Lower leg skin (tissue), 4 donors: ENCODE measurements at regions not wholly inside any gene's neighbourhood (a gene's known extent, or its start where the extent isn't known, plus 50 kb on each side); places are given as distances from the start of the nearest gene placed in this dataset.

Experiments used
- DNase-seq, 2 donors: peaks; one replicate each; pipeline ENCODE4 v3.0.0-alpha.2; 2019; ENCODE audit warnings: low spot score in 2 of 2
- H3K4me3 ChIP-seq: fragments of 200-600 bp; sonication (generic); 2 replicates; pipeline ENCODE4 v1.5.1; 2017; ENCODE audit warnings: mild to moderate bottlenecking, low read depth; ENCODE audit not compliant: poor library complexity, severe bottlenecking
- POLR2A ChIP-seq, 2 donors: fragments of 450-650 bp; IDR thresholded peaks; one replicate each; pipeline ENCODE4 v1.6.1; 2016 to 2017; ENCODE audit warnings: antibody characterized with exemption in 2 of 2, mild to moderate bottlenecking in 1 of 2, moderate library complexity in 1 of 2
- WGBS, 2 donors: methylation state at CpG; one replicate each; pipeline ENCODE4 v1.1.5; 2018; 5-methylcytosine and 5-hydroxymethylcytosine counted together
- intact Hi-C: fragments of 100-400 bp; cut with DNase I; formaldehyde crosslinking; loops from one replicate; pipeline ENCODE4 v1.15.0; 2023; ENCODE audit warnings: low total_unique reads
- TF ChIP-seq, protein P1 (sequence below), 3 donors: fragments of 450-650 bp; IDR thresholded peaks; one replicate each; pipeline ENCODE4 v1.5.1; 2016; ENCODE audit warnings: antibody characterized with exemption in 3 of 3, mild to moderate bottlenecking in 3 of 3, moderate library complexity in 2 of 3

DNA sequence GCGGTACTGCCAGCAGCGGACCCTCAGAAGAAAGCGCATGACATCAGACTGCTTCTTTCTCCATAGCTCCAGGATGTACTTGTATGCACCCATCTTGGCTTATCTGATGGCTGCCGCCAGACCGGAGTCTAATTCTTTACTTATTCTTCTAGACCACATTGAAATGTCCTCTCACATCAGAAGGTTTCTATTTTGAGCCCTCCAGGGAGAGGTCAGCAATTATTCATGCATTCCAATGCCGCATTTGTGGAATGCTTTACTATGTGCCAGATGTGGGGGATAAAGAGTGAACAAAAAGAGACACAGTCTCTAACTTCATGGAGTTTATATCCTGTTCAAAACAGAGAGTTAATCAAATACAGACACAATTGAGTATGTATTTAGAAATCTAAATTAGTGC lies 230.1 kb downstream of the MIAT start:
- TF ChIP-seq, protein P1, sequence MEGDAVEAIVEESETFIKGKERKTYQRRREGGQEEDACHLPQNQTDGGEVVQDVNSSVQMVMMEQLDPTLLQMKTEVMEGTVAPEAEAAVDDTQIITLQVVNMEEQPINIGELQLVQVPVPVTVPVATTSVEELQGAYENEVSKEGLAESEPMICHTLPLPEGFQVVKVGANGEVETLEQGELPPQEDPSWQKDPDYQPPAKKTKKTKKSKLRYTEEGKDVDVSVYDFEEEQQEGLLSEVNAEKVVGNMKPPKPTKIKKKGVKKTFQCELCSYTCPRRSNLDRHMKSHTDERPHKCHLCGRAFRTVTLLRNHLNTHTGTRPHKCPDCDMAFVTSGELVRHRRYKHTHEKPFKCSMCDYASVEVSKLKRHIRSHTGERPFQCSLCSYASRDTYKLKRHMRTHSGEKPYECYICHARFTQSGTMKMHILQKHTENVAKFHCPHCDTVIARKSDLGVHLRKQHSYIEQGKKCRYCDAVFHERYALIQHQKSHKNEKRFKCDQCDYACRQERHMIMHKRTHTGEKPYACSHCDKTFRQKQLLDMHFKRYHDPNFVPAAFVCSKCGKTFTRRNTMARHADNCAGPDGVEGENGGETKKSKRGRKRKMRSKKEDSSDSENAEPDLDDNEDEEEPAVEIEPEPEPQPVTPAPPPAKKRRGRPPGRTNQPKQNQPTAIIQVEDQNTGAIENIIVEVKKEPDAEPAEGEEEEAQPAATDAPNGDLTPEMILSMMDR (IDR thresholded peaks at IDR 0.05), result no peak
- TF ChIP-seq POLR2A (IDR thresholded peaks at IDR 0.05), result no peak
- WGBS, 2 donors, result 63 to 77% methylated on average over 6 of the region's 6 CpGs
- intact Hi-C loops, result no loop called here
- DNase-seq, result no peak
- no peak overlapping the region for H3K4me3 ChIP-seq

- H3K4me3 ChIP-seq, result no peak overlapping the region
- intact Hi-C loops, result no loop called here
- 83% methylated on average over 4 of the region's 4 CpGs for WGBS, 2 donors
- TF ChIP-seq, protein P1 (IDR thresholded peaks at IDR 0.05), result no peak
- no peak for TF ChIP-seq POLR2A (IDR thresholded peaks at IDR 0.05)
- DNase-seq, result no peak
These were observed 230.5 kb downstream of the MIAT start for GRCh38 chr22:26887916-26888315.

DNA sequence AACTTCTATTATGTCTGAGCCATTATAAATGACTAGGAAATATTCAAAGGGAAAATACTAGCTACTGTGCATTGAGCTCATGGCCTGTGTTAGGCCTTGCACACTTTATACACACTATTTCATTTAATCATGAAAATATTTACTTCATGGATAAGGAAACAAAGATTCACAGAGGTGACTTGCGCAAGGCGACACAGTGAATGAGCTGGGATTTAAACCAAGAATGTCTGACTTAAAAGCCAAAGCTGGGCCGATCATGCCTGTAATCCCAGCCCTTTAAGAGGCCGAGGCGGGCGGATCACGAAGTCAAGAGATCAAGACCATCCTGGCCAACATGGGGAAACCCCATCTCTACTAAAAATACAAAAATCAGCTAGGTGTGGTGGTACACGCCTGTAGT lies 231.5 kb downstream of the MIAT start:
- intact Hi-C loops, result no loop called here
- DNase-seq, result no peak

DNA sequence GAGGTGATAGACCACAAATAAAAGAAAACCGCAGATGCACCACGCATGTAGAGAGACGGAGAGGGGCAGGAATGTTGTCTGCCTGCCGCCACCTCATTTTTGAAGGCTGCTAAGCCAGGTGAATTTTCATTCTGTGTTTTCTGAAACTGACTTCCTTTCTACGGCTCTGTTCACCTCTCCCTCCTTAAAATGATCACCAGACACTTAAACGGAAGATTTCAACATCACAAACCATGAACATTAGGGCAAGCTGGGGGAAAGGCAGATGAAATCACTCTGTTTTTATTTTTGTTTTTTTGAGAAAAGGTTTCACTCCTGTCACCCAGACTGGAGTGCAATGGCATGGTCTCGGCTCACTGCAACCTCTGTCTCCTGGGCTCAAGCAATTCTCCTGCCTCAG lies 232.4 kb downstream of the MIAT start:
- no peak for DNase-seq
- no peak overlapping the region for H3K4me3 ChIP-seq
- intact Hi-C loops, result no loop called here
- 76 to 87% methylated on average over 7 of the region's 7 CpGs for WGBS, 2 donors
- TF ChIP-seq POLR2A (IDR thresholded peaks at IDR 0.05), result no peak
- TF ChIP-seq, protein P1 (IDR thresholded peaks at IDR 0.05), result no peak

More for the DNA sequence above, 231.5 kb downstream of the MIAT start:
- H3K4me3 ChIP-seq, result no peak overlapping the region
- TF ChIP-seq POLR2A (IDR thresholded peaks at IDR 0.05), result no peak
- TF ChIP-seq, protein P1 (IDR thresholded peaks at IDR 0.05), result no peak
- WGBS, 2 donors, result 93 to 97% methylated on average over 8 of the region's 8 CpGs

DNA sequence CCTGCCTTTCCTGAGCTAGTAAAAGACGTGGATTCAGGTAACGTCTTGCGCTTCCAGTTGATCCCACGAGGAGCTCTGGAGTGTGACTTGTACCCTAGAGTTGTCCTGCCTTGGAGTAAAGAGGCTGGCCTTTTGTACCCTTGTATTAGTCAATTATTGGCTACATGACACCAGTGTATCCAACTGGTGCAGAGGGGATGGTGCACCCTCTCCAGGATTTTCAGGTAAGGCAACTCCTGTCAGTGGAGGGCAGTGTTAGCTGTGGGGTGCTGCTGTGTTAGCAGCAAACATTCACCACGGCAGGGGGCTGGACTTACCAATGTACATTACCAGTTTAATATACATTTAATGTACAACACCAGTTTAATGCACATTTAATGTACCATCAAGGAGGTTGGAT lies 233.5 kb downstream of the MIAT start:
- TF ChIP-seq, protein P1 (IDR thresholded peaks at IDR 0.05), result no peak
- no peak for DNase-seq
- H3K4me3 ChIP-seq, result no peak overlapping the region
- intact Hi-C loops, result no loop called here
- 71 to 72% methylated on average over 5 of the region's 5 CpGs for WGBS, 2 donors

DNA sequence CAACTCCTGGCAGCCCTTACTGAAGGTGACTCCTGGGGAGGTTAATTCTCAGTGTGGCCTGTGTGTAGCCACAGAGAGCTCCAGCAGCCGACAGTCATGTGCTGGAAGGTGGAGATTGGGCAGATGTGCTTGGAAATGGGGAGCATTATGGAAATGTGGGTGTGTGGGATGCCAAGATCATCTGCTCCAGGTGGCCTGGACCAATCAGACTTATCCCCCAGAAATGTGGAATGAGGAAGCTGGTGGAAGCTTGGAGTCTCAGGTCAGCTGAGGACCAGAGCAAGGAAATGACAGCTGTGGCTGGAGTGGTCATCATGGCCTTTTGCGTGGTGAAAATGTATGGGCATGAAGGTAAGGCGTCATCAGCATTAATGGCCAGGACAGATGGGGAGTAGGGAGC lies 234.0 kb downstream of the MIAT start:
- TF ChIP-seq, protein P1 (IDR thresholded peaks at IDR 0.05), result no peak
- TF ChIP-seq POLR2A (IDR thresholded peaks at IDR 0.05), result no peak
- intact Hi-C loops, result no loop called here
- 86 to 88% methylated on average over 3 of the region's 3 CpGs for WGBS, 2 donors
- DNase-seq, result no peak
- H3K4me3 ChIP-seq, result no peak overlapping the region
